Heart left ventricle (tissue), 16 donors: ENCODE measurements at regions not wholly inside any gene's neighbourhood (a gene's known extent, or its start where the extent isn't known, plus 50 kb on each side); places are given as distances from the start of the nearest gene placed in this dataset.

Source experiments
- ATAC-seq, 4 donors: fragments of 200-7000 bp; cut with Tn5 transposase; one replicate each; pipeline ENCODE4 v1.9.1; 2020 to 2022; ENCODE audit warnings: moderate library complexity in 4 of 4, mild to moderate bottlenecking in 3 of 4, moderate number of reproducible peaks in 1 of 4
- DNase-seq, 5 donors: peaks; one replicate each; pipeline ENCODE4 v3.0.0-alpha.2; 2020
- H3K27ac ChIP-seq, 12 donors: fragments of 200-600 bp; sonication (generic) in 4 of 12; one replicate each; pipeline versions ENCODE4 v1.5.0 to v1.8.0; 2016 to 2022; ENCODE audit warnings: mild to moderate bottlenecking in 2 of 12
- H3K27me3 ChIP-seq, 9 donors: fragments of 200-600 bp; sonication (generic) in 2 of 9; one replicate each; pipeline versions ENCODE4 v1.5.1 to v1.8.0; 2016 to 2022; ENCODE audit warnings: mild to moderate bottlenecking in 3 of 9
- H3K36me3 ChIP-seq, 9 donors: fragments of 200-600 bp; sonication (generic) in 2 of 9; one replicate each; pipeline versions ENCODE4 v1.5.0 to v1.8.0; 2018 to 2022; ENCODE audit warnings: mild to moderate bottlenecking in 2 of 9
- H3K4me1 ChIP-seq, 12 donors: fragments of 200-600 bp; sonication (generic) in 4 of 12; one replicate each; pipeline versions ENCODE4 v1.5.0 to v1.8.0; 2016 to 2022; ENCODE audit warnings: mild to moderate bottlenecking in 3 of 12
- H3K4me3 ChIP-seq, 12 donors: fragments of 200-600 bp; sonication (generic) in 4 of 12; one replicate each; pipeline versions ENCODE4 v1.5.0 to v1.8.0; 2017 to 2022; ENCODE audit warnings: mild to moderate bottlenecking in 9 of 12, moderate library complexity in 4 of 12
- H3K9me3 ChIP-seq, 12 donors: fragments of 200-600 bp; sonication (generic) in 4 of 12; one replicate each; pipeline versions ENCODE4 v1.5.0 to v1.8.0; 2016 to 2022; ENCODE audit warnings: mild to moderate bottlenecking in 1 of 12
- CTCF ChIP-seq, 12 donors: fragments of 200-600 bp; sonication (generic) in 4 of 12; IDR thresholded peaks; one replicate each; pipeline versions ENCODE4 v1.5.0 to v1.8.0; 2018 to 2022; ENCODE audit warnings: antibody characterized with exemption in 12 of 12, mild to moderate bottlenecking in 5 of 12
- POLR2A ChIP-seq, 2 donors: fragments of 450-650 bp; IDR thresholded peaks; one replicate each; pipeline ENCODE4 v1.6.1; 2017; ENCODE audit warnings: antibody characterized with exemption in 2 of 2, mild to moderate bottlenecking in 2 of 2, moderate library complexity in 2 of 2
- WGBS, 4 donors: extraction: QIAGEN DNeasy Blood & Tissue Kit in 2 of 4; methylation state at CpG; one replicate each; pipeline versions ENCODE4 v1.1.5 to v1.1.7; 2013 to 2018; 5-methylcytosine and 5-hydroxymethylcytosine counted together
- intact Hi-C, 10 donors: fragments of 100-400 bp; cut with DNase I; formaldehyde crosslinking; loops; one replicate each; pipeline versions ENCODE4 v1.11.1 to v1.14.2; 2022
- donor health status: ischemic (EF 13 %, LVEDD 7.1; RV severe dilation, severe dysfunction).
- donor health status: healthy with polysubstance abuse.
- donor health status: DM: no; HTN: yes; CAD: no.
- donor health status: DM: no; HTN: no; CAD: no.
- donor health status: ischemic (EF 25% LVEDD 6.9; RV normal size, moderate dysfunction).
- donor health status: ischemic (EF 25% LVEDD 5.7; RV mildly dilated, moderate dysfunction).
- donor health status: healthy.
- donor health status: DM: yes; HTN: yes; CAD: no.
- donor health status: ischemic (EF 35%, LVEDD 5.7; RV mildly dilated, moderate dysfunction).
- donor health status: nonischemic (EF 11% LVEDD 7.7; RV severe dilation, severe dysfunction).
- donor health status: DM: yes; HTN: yes; CAD: no.
- donor health status: PGD.
- donor health status: ischemic (EF 29% LVEDD 5.4; RV normal size, mild dysfunction).
- donor health status: nonischemic (EF 23%, LVEDD 6.1; RV moderate dilation, normal function).

GRCh38 chr14:100982762-100983161 is 79.2 kb upstream of the RTL1 start:
- H3K36me3 ChIP-seq: no peaks in the 10 kb centered on the region
- peaks cover 0 to 8% (median 0%) of the 10 kb centered on the region in 9 donors for H3K27me3 ChIP-seq
- no peaks in the 10 kb centered on the region for H3K9me3 ChIP-seq
- no peak overlapping the region for H3K27ac ChIP-seq
- intact Hi-C loops: no loop called here
- DNase-seq: no peak
- 79 to 85% (median 83%) methylated on average over 6 of the region's 6 CpGs for WGBS, 4 donors
- no peak overlapping the region for H3K4me3 ChIP-seq
- TF ChIP-seq POLR2A (IDR thresholded peaks at IDR 0.05): no peak
- TF ChIP-seq CTCF (IDR thresholded peaks at IDR 0.05): no peak
- H3K4me1 ChIP-seq: no peaks in the 10 kb centered on the region
- no peak for ATAC-seq

DNA sequence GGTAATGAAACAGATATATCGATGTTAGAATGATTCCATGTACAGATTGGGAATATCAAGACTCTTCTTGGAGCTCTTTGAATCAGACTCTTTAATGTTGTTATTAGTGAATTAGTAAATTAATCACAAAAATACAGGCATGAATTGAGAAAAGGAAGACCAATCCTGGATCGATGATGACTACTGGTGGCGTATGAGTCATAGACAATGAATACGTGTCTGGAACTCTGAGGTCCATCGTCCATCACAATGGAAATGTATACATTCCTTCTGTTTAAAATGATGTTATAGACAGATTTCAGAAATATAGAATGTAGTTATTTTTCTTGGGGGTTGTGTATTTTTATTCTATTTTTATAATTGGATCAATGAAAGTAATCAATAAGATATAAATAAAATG is 80.2 kb upstream of the RTL1 start:
- ATAC-seq: no peak
- intact Hi-C loops: no loop called here
- TF ChIP-seq POLR2A (IDR thresholded peaks at IDR 0.05) (no peak), CTCF (IDR thresholded peaks at IDR 0.05) (no peak)
- 90 to 94% (median 92%) methylated on average over 5 of the region's 5 CpGs for WGBS, 4 donors
- no peaks in the 10 kb centered on the region for H3K9me3 ChIP-seq
- no peak overlapping the region for H3K4me3 ChIP-seq
- peaks cover 0 to 8% (median 0%) of the 10 kb centered on the region in 9 donors for H3K27me3 ChIP-seq
- DNase-seq: no peak
- H3K4me1 ChIP-seq: no peaks in the 10 kb centered on the region
- H3K27ac ChIP-seq: no peak overlapping the region
- H3K36me3 ChIP-seq: no peaks in the 10 kb centered on the region

DNA sequence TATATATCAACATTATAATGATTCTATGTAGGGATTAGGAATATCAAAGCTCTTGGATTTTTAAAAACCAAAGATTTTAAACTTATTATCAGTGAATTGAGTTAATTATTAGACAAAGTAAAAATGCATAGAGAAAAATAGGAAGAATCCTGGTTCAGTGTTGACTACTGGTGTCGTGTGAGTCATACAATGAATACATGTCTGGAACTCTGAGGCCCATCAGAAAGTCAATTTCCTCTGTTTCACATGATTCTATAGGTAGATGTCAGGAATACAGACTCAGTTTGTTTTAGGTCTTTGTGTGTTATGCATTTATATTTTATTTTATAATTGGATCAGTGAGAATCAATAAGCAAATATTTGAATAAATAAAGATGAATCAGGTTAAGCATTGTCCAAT is 84.5 kb upstream of the RTL1 start:
- H3K9me3 ChIP-seq: no peaks in the 10 kb centered on the region
- no peak overlapping the region for H3K27ac ChIP-seq
- no peak for ATAC-seq
- H3K36me3 ChIP-seq: no peaks in the 10 kb centered on the region
- 74 to 85% (median 76%) methylated on average over 1 of the region's 1 CpG for WGBS, 4 donors
- intact Hi-C loops: no loop called here
- no peak for TF ChIP-seq POLR2A (IDR thresholded peaks at IDR 0.05)
- no peak for TF ChIP-seq CTCF (IDR thresholded peaks at IDR 0.05)
- no peak for DNase-seq
- no peaks in the 10 kb centered on the region for H3K27me3 ChIP-seq
- H3K4me1 ChIP-seq: no peaks in the 10 kb centered on the region
- no peak overlapping the region for H3K4me3 ChIP-seq

- intact Hi-C loops: no loop called here
- no peaks in the 10 kb centered on the region for H3K9me3 ChIP-seq
- WGBS, 4 donors: 79 to 94% (median 83%) methylated on average over 5 of the region's 5 CpGs
- no peak overlapping the region for H3K27ac ChIP-seq
- TF ChIP-seq POLR2A (IDR thresholded peaks at IDR 0.05): no peak
- no peak for TF ChIP-seq CTCF (IDR thresholded peaks at IDR 0.05)
- DNase-seq (no peak), ATAC-seq (no peak)
- H3K27me3 ChIP-seq: no peaks in the 10 kb centered on the region
- H3K36me3 ChIP-seq: no peaks in the 10 kb centered on the region
- no peaks in the 10 kb centered on the region for H3K4me1 ChIP-seq
- no peak overlapping the region for H3K4me3 ChIP-seq
These were observed 84.9 kb upstream of the RTL1 start for GRCh38 chr14:100988411-100988900.
